Spleen (tissue), 11 donors: ENCODE measurements at regions not wholly inside any gene's neighbourhood (a gene's known extent, or its start where the extent isn't known, plus 50 kb on each side); places are given as distances from the start of the nearest gene placed in this dataset.

Experiments used
- DNase-seq: peaks from one replicate; pipeline ENCODE4 v3.0.0-alpha.2; 2020
- H3K27ac ChIP-seq, 8 donors: fragments of 200-600 bp; sonication (generic) in 7 of 8; 1 replicate in 4 of 8; 2 replicates in 4 of 8; pipeline versions ENCODE4 v1.5.0 to v1.8.0; 2016 to 2021; ENCODE audit warnings: inconsistent platforms in 4 of 8, mild to moderate bottlenecking in 4 of 8, moderate library complexity in 1 of 8
- H3K27me3 ChIP-seq, 7 donors: fragments of 200-600 bp; sonication (generic) in 6 of 7; replicated peaks in 1 of 7; 1 replicate in 4 of 7; 2 replicates in 3 of 7; pipeline versions ENCODE4 v1.5.0 to v1.8.0; 2016 to 2021; ENCODE audit warnings: inconsistent platforms in 3 of 7, mild to moderate bottlenecking in 1 of 7
- H3K36me3 ChIP-seq, 6 donors: fragments of 200-600 bp; sonication (generic) in 5 of 6; 1 replicate in 4 of 6; 2 replicates in 2 of 6; pipeline versions ENCODE4 v1.5.0 to v1.8.0; 2016 to 2021; ENCODE audit warnings: inconsistent platforms in 2 of 6
- H3K4me1 ChIP-seq, 6 donors: fragments of 200-600 bp; sonication (generic) in 5 of 6; 1 replicate in 3 of 6; 2 replicates in 3 of 6; pipeline versions ENCODE4 v1.5.0 to v1.8.0; 2016 to 2021; ENCODE audit warnings: inconsistent platforms in 3 of 6
- H3K4me3 ChIP-seq, 8 donors: fragments of 200-600 bp; sonication (generic) in 7 of 8; 1 replicate in 4 of 8; 2 replicates in 4 of 8; pipeline versions ENCODE4 v1.5.0 to v1.8.0; 2016 to 2021; ENCODE audit warnings: inconsistent platforms in 4 of 8, mild to moderate bottlenecking in 4 of 8, moderate library complexity in 2 of 8
- H3K9me3 ChIP-seq, 8 donors: fragments of 200-600 bp; sonication (generic) in 7 of 8; 1 replicate in 4 of 8; 2 replicates in 4 of 8; pipeline versions ENCODE4 v1.5.0 to v1.8.0; 2016 to 2021; ENCODE audit warnings: inconsistent platforms in 4 of 8
- POLR2A ChIP-seq, 3 donors: fragments of 450-650 bp; IDR thresholded peaks; one replicate each; pipeline ENCODE4 v1.5.1; 2017; ENCODE audit warnings: antibody characterized with exemption in 3 of 3, mild to moderate bottlenecking in 1 of 3
- POLR2AphosphoS5 ChIP-seq, 3 donors: sonication (generic); formaldehyde crosslinking; IDR thresholded peaks; one replicate each; pipeline ENCODE4 v1.5.1; 2017; ENCODE audit warnings: antibody characterized with exemption in 3 of 3
- WGBS, 5 donors: extraction: QIAGEN DNeasy Blood & Tissue Kit in 3 of 5; methylation state at CpG; one replicate each; pipeline versions ENCODE4 v1.1.5 to v1.1.7; 2013 to 2018; 5-methylcytosine and 5-hydroxymethylcytosine counted together
- intact Hi-C: fragments of 100-400 bp; cut with DNase I; formaldehyde crosslinking; loops from one replicate; pipeline ENCODE4 v1.15.0; 2023; ENCODE audit warnings: low total_unique reads
- TF ChIP-seq, protein P1 (sequence below), 11 experiments: fragments of 200-600 bp in 7 of 11; fragments of 450-650 bp in 4 of 11; sonication (generic) in 4 of 11; IDR thresholded peaks in 8 of 11; conservative IDR thresholded peaks in 3 of 11; 1 replicate in 7 of 11; 2 replicates in 4 of 11; pipeline versions ENCODE4 v1.4.0 to v1.8.0; 2016 to 2021; ENCODE audit warnings: antibody characterized with exemption in 11 of 11, inconsistent platforms in 4 of 11, mild to moderate bottlenecking in 1 of 11
- donor health status: healthy with polysubstance abuse.
- donor health status: DM: no; HTN: no; CAD: no; lungs with moderate emphysema.
- donor health status: DM: no; HTN: no; CAD: no.
- donor health status: Bipolar disorder and iron deficiency.
- donor health status: healthy.
- donor health status: DM: no; HTN: no; CAD: no.
- donor health status: DM: yes; HTN: yes; CAD: no.

DNA sequence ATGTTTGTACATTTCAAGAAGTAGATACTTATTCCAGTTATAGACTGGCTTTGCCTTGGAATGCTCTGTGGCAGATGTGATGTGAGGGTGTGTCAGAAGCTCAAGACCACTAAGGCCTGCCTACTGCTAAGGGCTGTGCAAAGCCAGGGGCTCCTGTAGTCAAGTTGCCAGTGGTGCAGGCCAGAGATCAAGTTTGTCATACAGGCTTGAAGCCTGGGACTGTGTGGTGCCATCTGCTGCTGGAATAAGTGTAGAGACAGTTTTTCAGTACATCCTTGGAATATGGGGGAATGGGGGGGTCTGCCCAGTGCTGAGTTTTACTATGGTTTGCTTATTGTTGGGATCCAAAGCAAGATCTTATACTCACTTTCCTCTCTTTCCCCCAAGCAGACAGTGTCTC lies 649.9 kb upstream of the FOXG1 start:
- Histone ChIP-seq H3K36me3 (no peaks in the 10 kb centered on the region), H3K4me1 (no peaks in the 10 kb centered on the region), H3K27ac (no peak overlapping the region), H3K27me3 (no peaks in the 10 kb centered on the region), H3K4me3 (no peak overlapping the region), H3K9me3 (peaks cover 0 to 25% (median 2%) of the 10 kb centered on the region in 8 donors)
- intact Hi-C loops: no loop called here
- no peak for DNase-seq
- TF ChIP-seq POLR2AphosphoS5 (IDR thresholded peaks at IDR 0.05): no peak
- TF ChIP-seq, protein P1, sequence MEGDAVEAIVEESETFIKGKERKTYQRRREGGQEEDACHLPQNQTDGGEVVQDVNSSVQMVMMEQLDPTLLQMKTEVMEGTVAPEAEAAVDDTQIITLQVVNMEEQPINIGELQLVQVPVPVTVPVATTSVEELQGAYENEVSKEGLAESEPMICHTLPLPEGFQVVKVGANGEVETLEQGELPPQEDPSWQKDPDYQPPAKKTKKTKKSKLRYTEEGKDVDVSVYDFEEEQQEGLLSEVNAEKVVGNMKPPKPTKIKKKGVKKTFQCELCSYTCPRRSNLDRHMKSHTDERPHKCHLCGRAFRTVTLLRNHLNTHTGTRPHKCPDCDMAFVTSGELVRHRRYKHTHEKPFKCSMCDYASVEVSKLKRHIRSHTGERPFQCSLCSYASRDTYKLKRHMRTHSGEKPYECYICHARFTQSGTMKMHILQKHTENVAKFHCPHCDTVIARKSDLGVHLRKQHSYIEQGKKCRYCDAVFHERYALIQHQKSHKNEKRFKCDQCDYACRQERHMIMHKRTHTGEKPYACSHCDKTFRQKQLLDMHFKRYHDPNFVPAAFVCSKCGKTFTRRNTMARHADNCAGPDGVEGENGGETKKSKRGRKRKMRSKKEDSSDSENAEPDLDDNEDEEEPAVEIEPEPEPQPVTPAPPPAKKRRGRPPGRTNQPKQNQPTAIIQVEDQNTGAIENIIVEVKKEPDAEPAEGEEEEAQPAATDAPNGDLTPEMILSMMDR (IDR thresholded peaks at IDR 0.05 in 8 of 11, conservative IDR thresholded peaks at IDR 0.05 in 3 of 11): no peak
- no peak for TF ChIP-seq POLR2A (IDR thresholded peaks at IDR 0.05)

DNA sequence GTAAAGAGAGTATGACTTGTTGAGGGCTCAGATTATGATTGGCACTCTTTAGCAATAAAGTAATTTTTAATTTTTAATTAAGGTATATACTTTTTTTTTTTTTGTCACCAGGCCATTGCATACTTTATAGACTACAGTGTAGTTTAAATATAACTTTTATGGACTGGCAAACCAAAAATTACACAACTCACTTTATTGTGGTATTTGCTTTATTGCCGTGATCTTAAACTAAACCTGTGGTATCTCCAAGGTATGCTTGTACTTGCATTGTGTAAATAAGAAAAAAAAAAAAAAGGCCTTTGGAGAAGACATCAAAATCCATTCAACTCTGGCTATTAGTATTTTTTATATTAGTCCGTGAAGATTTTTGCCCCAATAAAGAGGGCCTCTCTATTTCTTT lies 646.7 kb upstream of the FOXG1 start:
- Histone ChIP-seq H3K36me3 (no peaks in the 10 kb centered on the region), H3K4me1 (no peaks in the 10 kb centered on the region), H3K27ac (no peak overlapping the region), H3K4me3 (no peak overlapping the region), H3K27me3 (no peaks in the 10 kb centered on the region), H3K9me3 (peaks cover 0 to 18% (median 0%) of the 10 kb centered on the region in 8 donors)
- WGBS, 5 donors: 83 to 94% (median 89%) methylated on average over 2 of the region's 2 CpGs
- intact Hi-C loops: no loop called here
- DNase-seq: no peak
- no peak for TF ChIP-seq POLR2AphosphoS5 (IDR thresholded peaks at IDR 0.05)
- no peak for TF ChIP-seq POLR2A (IDR thresholded peaks at IDR 0.05)
- TF ChIP-seq, protein P1 (IDR thresholded peaks at IDR 0.05 in 8 of 11, conservative IDR thresholded peaks at IDR 0.05 in 3 of 11): no peak

DNA sequence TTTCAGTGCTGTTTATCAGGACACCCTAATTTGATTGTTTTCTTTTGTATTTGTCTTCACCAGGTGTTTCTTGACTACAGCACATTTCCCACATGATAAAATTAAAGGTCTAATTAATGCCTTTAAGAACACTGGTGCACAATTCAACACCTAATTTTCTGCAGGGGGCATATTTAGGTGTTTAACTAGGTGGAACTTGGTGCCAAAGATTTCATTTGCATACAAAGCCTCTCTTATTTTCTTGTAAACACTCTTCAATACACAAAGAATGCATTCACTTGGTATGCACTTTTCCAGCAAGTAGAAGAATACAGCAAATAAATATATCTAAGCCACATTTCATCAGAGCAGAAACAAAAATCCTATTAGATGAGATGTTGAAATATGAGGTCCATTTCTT lies 646.2 kb upstream of the FOXG1 start:
- intact Hi-C loops: no loop called here

DNA sequence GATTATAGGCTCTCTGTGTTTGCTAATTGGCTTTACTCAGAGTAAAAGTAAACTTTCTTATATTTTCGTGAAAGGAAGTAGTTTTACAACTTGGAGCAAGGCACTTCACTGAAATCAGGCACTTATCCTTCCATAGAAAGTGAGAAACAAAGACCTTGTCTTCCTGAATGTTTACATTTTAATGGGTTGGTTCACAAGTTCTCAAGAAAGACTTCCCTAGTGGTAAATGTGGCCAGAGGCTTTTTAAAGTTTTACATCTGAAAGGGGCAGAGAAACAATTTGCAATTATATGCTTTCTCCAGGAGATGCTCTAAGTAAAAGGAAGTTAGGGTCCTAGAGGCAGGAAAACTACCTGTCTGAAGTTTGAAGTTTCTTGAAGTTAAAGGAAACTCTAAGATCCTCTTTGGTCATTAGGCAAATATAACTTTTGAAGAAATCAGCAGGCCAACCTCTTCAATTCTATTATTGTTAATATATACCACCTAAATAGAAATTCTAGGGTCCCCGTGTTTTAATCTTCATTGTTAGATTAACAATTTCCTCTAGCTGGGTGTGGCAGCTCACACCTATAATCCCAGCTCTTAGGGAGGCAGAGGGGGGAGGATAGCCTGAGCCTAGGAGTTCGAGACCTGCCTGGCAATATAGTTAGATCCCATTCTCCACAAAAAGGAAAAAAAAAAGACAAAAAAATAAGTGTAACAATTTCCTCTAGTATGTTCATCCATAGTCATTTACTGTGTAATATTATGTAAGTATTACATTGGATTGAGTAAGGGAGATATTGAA lies 644.9 kb upstream of the FOXG1 start:
- DNase-seq: no peak
- Histone ChIP-seq H3K27ac (no peak overlapping the region), H3K4me3 (no peak overlapping the region), H3K9me3 (peaks cover 0 to 14% (median 0%) of the 10 kb centered on the region in 8 donors), H3K27me3 (no peaks in the 10 kb centered on the region), H3K36me3 (no peaks in the 10 kb centered on the region), H3K4me1 (no peaks in the 10 kb centered on the region)
- intact Hi-C loops: no loop called here
- TF ChIP-seq, protein P1 (IDR thresholded peaks at IDR 0.05 in 8 of 11, conservative IDR thresholded peaks at IDR 0.05 in 3 of 11): no peak
- TF ChIP-seq POLR2AphosphoS5 (IDR thresholded peaks at IDR 0.05): no peak
- no peak for TF ChIP-seq POLR2A (IDR thresholded peaks at IDR 0.05)
- WGBS, 5 donors: 24 to 38% (median 26%) methylated on average over 3 of the region's 3 CpGs

More for the DNA sequence above, 646.2 kb upstream of the FOXG1 start:
- TF ChIP-seq, protein P1 (IDR thresholded peaks at IDR 0.05 in 8 of 11, conservative IDR thresholded peaks at IDR 0.05 in 3 of 11): no peak
- TF ChIP-seq POLR2AphosphoS5 (IDR thresholded peaks at IDR 0.05) (no peak), POLR2A (IDR thresholded peaks at IDR 0.05) (no peak)
- H3K27ac ChIP-seq: no peak overlapping the region
- no peak overlapping the region for H3K4me3 ChIP-seq
- DNase-seq: no peak
- no peaks in the 10 kb centered on the region for H3K36me3 ChIP-seq
- peaks cover 0 to 18% (median 0%) of the 10 kb centered on the region in 8 donors for H3K9me3 ChIP-seq
- no peaks in the 10 kb centered on the region for H3K4me1 ChIP-seq
- no peaks in the 10 kb centered on the region for H3K27me3 ChIP-seq
